GM13977 (cell line): ENCODE measurements at regions not wholly inside any gene's neighbourhood (a gene's known extent, or its start where the extent isn't known, plus 50 kb on each side); places are given as distances from the start of the nearest gene placed in this dataset.

Experiments
- DNase-seq: peaks from one replicate; pipeline ENCODE4 v3.0.0; 2012; ENCODE audit warnings: low spot score
- in situ Hi-C: fragments of 300-500 bp; cut with MboI; formaldehyde crosslinking; loops from one replicate; pipeline ENCODE4 v1.12.0; 2022; ENCODE audit warnings: low sequenced_read_pairs, low pct_unique_long_range_greater_than_20kb, mixed read lengths, inconsistent platforms; ENCODE audit not compliant: unreplicated experiment
- TF ChIP-seq, protein P1 (sequence below): IDR thresholded peaks from 2 replicates; pipeline ENCODE4 v1.5.1; 2012; ENCODE audit warnings: mild to moderate bottlenecking, control low read depth; ENCODE audit not compliant: insufficient read depth; ENCODE audit errors: extremely low read depth, missing control alignments

DNA sequence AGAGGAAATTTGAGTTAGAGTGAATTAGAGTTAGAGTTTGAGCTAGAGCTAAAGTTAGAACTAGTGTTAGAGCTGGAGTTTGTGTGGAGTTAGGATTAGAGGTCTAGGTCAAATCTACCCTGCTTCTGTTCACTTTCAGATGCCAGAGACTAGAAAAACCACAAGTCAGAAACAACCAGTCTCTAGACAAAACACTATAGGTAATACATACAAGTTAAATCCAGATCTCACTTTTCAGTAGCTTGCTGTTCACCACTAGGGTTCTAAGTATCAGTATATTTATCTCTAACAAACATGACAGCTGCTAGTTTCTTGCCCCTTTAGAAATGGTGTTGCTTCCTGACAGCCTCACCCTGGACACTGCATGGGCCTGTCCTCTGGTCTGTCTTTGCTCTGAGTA, 300.7 kb downstream of the ARAP2 start:
- in situ Hi-C loops: no loop called here
- DNase-seq: no peak
- TF ChIP-seq, protein P1, sequence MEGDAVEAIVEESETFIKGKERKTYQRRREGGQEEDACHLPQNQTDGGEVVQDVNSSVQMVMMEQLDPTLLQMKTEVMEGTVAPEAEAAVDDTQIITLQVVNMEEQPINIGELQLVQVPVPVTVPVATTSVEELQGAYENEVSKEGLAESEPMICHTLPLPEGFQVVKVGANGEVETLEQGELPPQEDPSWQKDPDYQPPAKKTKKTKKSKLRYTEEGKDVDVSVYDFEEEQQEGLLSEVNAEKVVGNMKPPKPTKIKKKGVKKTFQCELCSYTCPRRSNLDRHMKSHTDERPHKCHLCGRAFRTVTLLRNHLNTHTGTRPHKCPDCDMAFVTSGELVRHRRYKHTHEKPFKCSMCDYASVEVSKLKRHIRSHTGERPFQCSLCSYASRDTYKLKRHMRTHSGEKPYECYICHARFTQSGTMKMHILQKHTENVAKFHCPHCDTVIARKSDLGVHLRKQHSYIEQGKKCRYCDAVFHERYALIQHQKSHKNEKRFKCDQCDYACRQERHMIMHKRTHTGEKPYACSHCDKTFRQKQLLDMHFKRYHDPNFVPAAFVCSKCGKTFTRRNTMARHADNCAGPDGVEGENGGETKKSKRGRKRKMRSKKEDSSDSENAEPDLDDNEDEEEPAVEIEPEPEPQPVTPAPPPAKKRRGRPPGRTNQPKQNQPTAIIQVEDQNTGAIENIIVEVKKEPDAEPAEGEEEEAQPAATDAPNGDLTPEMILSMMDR: no peak

DNA sequence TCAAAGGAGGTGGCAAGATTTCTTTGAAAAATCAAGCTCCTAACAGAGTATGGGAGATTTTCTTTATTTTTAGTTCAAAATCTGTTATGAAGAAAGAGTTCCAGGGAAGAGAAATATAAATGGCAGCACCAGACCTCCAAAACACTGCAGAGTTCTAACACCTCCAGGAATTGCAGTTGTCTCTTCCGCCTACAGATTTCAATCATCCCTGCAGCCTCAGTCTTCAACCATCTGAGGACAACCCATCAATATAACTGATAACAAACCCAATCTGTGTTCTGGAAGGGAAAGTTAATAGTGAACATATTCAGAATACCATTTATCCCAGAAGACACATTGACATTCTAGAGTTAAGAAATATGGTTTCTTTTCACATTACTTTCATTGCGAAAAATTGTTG, 296.1 kb downstream of the ARAP2 start:
- DNase-seq: no peak
- TF ChIP-seq, protein P1: no peak
- in situ Hi-C loops: no loop called here

DNA sequence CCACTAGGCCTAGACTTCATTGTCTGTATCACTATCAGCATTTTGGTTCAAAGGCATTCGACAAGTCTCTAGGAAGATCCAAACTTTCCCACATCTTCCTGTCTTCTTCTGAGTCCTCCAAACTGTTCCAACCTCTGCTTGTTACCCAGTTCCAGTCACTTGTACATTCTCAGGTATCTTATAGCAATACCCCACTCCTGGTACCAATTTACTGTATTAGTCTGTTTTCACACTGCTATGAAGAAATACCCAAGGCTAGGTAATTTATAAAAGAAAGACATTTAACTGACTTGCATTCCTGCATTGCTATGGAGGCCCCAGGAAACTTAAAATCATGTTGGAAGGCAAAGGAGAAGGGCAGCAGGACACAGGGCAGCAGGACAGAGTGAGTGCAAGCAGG, 293.9 kb downstream of the ARAP2 start:
- DNase-seq: no peak
- TF ChIP-seq, protein P1: no peak
- in situ Hi-C loops: no loop called here

DNA sequence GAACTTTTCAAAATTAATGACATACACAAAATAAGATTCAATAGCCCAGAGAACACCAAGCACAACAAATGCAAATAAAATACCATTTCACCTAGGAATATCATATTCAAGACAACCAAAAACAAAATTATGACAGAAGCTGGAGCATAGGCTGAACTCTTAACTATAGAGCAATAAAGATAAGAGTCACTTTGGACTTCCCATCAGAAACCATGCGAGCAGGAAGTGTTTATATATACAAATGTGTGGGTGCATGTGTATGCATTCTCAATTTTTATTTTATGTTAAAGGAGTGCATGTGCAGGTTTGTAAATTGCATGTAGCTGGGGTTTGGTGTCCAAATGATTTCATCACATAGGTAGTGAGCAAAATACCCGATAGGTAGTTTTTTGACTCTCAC, 291.6 kb downstream of the ARAP2 start:
- TF ChIP-seq, protein P1: no peak
- in situ Hi-C loops: no loop called here
- DNase-seq: no peak

DNA sequence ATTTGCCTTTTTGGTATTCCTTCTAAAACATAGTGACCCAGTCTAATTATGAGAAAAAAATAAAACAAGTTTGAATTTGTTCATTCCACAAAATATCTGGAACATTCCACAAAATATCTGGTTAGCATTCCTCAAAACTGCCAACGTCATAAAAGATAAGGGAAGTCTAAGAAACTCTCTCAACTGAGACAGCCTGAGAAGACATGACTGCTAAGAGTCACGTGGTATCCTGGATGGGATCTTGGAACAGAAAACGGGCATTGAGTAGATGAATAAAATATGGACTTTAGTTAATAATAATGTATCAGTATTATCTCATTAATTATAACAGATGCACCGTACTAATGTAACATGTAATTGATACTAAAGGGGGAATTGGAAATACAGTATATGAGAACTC, 280.9 kb downstream of the ARAP2 start:
- DNase-seq: no peak
- in situ Hi-C loops: no loop called here
- TF ChIP-seq, protein P1: no peak

DNA sequence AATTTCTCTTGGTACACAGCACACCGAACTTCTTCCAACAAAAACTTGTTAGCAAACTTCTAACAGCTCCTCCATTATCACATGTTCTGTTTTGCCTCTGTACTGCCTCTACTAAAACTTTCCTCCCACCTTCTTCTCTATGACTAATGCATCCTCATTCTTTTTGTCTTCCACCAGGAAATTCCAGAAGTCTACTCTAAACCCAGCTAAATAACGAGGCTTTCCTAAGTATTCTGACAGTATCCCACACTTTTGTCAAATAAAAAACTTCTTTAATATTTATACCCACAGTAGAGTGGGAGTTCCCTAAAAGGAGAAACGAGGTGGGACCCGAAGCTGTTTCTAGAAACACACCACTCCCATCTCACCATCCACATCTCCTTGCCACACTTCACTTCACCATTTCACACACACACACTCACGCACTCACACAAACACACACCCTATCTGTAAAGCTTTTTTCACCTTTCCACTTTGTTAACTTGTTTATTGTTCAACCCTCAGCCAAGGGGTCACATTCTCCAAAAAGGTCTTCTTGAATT, 280.3 kb downstream of the ARAP2 start:
- TF ChIP-seq, protein P1: no peak
- no peak for DNase-seq
- in situ Hi-C loops: no loop called here

DNA sequence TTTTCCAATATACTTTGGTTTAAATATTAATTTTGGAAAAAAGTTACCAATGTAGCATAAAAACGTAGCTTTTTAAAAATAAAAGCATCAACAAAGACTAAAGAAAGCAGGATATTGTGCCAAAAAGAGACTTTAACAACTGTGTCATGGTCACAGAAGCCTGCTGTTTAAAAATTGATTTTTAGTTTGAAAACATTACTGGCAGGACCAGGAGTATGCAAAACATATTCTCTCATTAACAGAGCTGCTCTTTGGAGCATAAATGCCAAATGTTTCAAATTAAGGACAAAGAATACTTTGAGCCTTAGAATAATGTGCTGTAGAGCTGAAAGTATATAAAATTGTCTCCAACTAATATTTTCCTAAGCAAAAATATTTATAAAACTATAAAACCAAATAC, 279.0 kb downstream of the ARAP2 start:
- TF ChIP-seq, protein P1: no peak
- DNase-seq: no peak
- in situ Hi-C loops: no loop called here
